SK-N-SH (cell line): ENCODE measurements at regions not wholly inside any gene's neighbourhood (a gene's known extent, or its start where the extent isn't known, plus 50 kb on each side); places are given as distances from the start of the nearest gene placed in this dataset.
A peak's percentile ranks its signal among the peaks of the same experiment; 100 is the strongest.

ENCODE experiments used
- CTCF ChIA-PET: fragments of 300-600, 350-600 bp; formaldehyde crosslinking; extraction: SDS; loops from one replicate; lab custom pipeline; 2021; lab: Yijun Ruan, JAX
- POLR2A ChIA-PET: fragments of 350-600 bp; sonication (Branson Sonifier 250); formaldehyde crosslinking; extraction: SDS; loops from one replicate; lab custom pipeline; 2020; ENCODE audit warnings: antibody characterized with exemption, inconsistent platforms; lab: Yijun Ruan, JAX
- DNase-seq: peaks from one replicate; pipeline ENCODE4 v3.0.0; 2012
- H2AFZ ChIP-seq: fragments of 200-600 bp; sonication (generic); 2 replicates; pipeline ENCODE4 v1.8.1; 2016; ENCODE audit warnings: antibody characterized with exemption, mild to moderate bottlenecking, low read depth
- H3F3A ChIP-seq: fragments of 200-600 bp; sonication (generic); replicated peaks from 2 replicates; pipeline ENCODE3; 2016; ENCODE audit warnings: antibody characterized with exemption, mild to moderate bottlenecking; ENCODE audit not compliant: insufficient read depth
- H3K27ac ChIP-seq, 2 experiments: fragments of 200-500 bp in 1 of 2; fragments of 200-600 bp in 1 of 2; sonication (Bioruptor generic) in 1 of 2; sonication (generic), shearing (Covaris generic) in 1 of 2; 2 replicates each; pipeline versions ENCODE4 v1.5.1 to v1.6.1; 2014 to 2016; ENCODE audit warnings: low read depth in 2 of 2, inconsistent platforms in 1 of 2, low read length in 1 of 2, mild to moderate bottlenecking in 1 of 2, mixed read lengths in 1 of 2
- H3K27me3 ChIP-seq: fragments of 200-600 bp; sonication (generic), shearing (Covaris generic); 2 replicates; pipeline ENCODE4 v1.6.1; 2016; ENCODE audit warnings: mixed run types; ENCODE audit not compliant: insufficient read depth
- H3K36me3 ChIP-seq, 2 experiments: fragments of 200-500 bp in 1 of 2; fragments of 200-600 bp in 1 of 2; sonication (Bioruptor generic) in 1 of 2; sonication (generic) in 1 of 2; replicated peaks in 1 of 2; 2 replicates each; pipeline versions ENCODE3 to v1.5.1; 2014 to 2016; ENCODE audit warnings: low read length in 1 of 2, mild to moderate bottlenecking in 1 of 2; ENCODE audit not compliant: insufficient read depth in 2 of 2, control insufficient read depth in 1 of 2
- H3K4me1 ChIP-seq, 2 experiments: fragments of 200-500 bp in 1 of 2; fragments of 200-600 bp in 1 of 2; sonication (Bioruptor generic) in 1 of 2; sonication (generic), shearing (Covaris generic) in 1 of 2; 2 replicates each; pipeline versions ENCODE4 v1.5.1 to v1.6.1; 2014 to 2016; ENCODE audit warnings: low read depth in 1 of 2, low read length in 1 of 2, mixed run types in 1 of 2; ENCODE audit not compliant: insufficient read depth in 2 of 2, control insufficient read depth in 1 of 2
- H3K4me2 ChIP-seq: fragments of 200-600 bp; sonication (generic), shearing (Covaris generic); 2 replicates; pipeline ENCODE4 v1.6.1; 2017; ENCODE audit warnings: mixed run types
- H3K4me3 ChIP-seq, 2 experiments: fragments of 200-500 bp in 1 of 2; fragments of 200-600 bp in 1 of 2; sonication (Bioruptor generic) in 1 of 2; sonication (generic), shearing (Covaris generic) in 1 of 2; 2 replicates each; pipeline versions ENCODE4 v1.5.1 to v1.8.1; 2014 to 2016; ENCODE audit warnings: low read depth in 2 of 2, inconsistent platforms in 1 of 2, low read length in 1 of 2, mild to moderate bottlenecking in 1 of 2, mixed read lengths in 1 of 2, moderate library complexity in 1 of 2
- H3K79me2 ChIP-seq: fragments of 200-600 bp; sonication (generic); 2 replicates; pipeline ENCODE4 v1.8.1; 2017; ENCODE audit warnings: mild to moderate bottlenecking; ENCODE audit not compliant: insufficient read depth
- H3K9ac ChIP-seq: fragments of 200-600 bp; sonication (generic); 2 replicates; pipeline ENCODE4 v1.6.1; 2017; ENCODE audit warnings: mixed run types
- H3K9me2 ChIP-seq: fragments of 200-600 bp; sonication (generic); 2 replicates; pipeline ENCODE4 v1.6.1; 2017; ENCODE audit warnings: mixed run types
- H3K9me3 ChIP-seq: fragments of 200-600 bp; sonication (generic); 2 replicates; pipeline ENCODE4 v1.6.1; 2017; ENCODE audit warnings: mixed run types, mild to moderate bottlenecking, moderate library complexity
- H4K20me1 ChIP-seq: fragments of 200-600 bp; sonication (generic); 2 replicates; pipeline ENCODE4 v1.6.1; 2017; ENCODE audit warnings: mild to moderate bottlenecking, mixed run types; ENCODE audit not compliant: insufficient read depth
- CTCF ChIP-seq: fragments of 200-600 bp; sonication (generic); IDR thresholded peaks from 2 replicates; pipeline ENCODE4 v1.6.1; 2017; ENCODE audit warnings: antibody characterized with exemption, mild to moderate bottlenecking, moderate library complexity
- FOXJ3 ChIP-seq: sonication (generic); formaldehyde crosslinking; IDR thresholded peaks from 2 replicates; pipeline ENCODE4 v1.5.1; 2020; ENCODE audit warnings: mild to moderate bottlenecking, missing genetic modification reagents
- GATA2 ChIP-seq: sonication (generic); formaldehyde crosslinking; IDR thresholded peaks from 2 replicates; pipeline ENCODE4 v1.5.0; 2020; ENCODE audit warnings: mild to moderate bottlenecking, missing genetic modification reagents
- MEF2A ChIP-seq: IDR thresholded peaks from 2 replicates; pipeline ENCODE4 v1.4.0; 2012; ENCODE audit warnings: low read depth, borderline replicate concordance
- MXI1 ChIP-seq: IDR thresholded peaks from 2 replicates; pipeline ENCODE4 v1.6.1; 2012; ENCODE audit warnings: mild to moderate bottlenecking, low read depth, low read length, improper control_type of control experiment
- POLR2AphosphoS5 ChIP-seq: IDR thresholded peaks from 2 replicates; pipeline ENCODE4 v1.6.1; 2012; ENCODE audit warnings: low read depth, low read length
- RAD21 ChIP-seq: IDR thresholded peaks from 2 replicates; pipeline ENCODE4 v1.6.1; 2012; ENCODE audit warnings: mild to moderate bottlenecking, low read length
- RCOR1 ChIP-seq: fragments of 150-350 bp; IDR thresholded peaks from 2 replicates; pipeline ENCODE4 v1.6.1; 2017; ENCODE audit warnings: antibody characterized with exemption, low read length
- RXRA ChIP-seq: IDR thresholded peaks from 2 replicates; pipeline ENCODE4 v1.4.0; 2012; ENCODE audit warnings: low read depth, mild to moderate bottlenecking, borderline replicate concordance
- SMC3 ChIP-seq: IDR thresholded peaks from 2 replicates; pipeline ENCODE4 v1.6.1; 2012; ENCODE audit warnings: low read depth, low read length, improper control_type of control experiment
- TCF12 ChIP-seq: IDR thresholded peaks from 2 replicates; pipeline ENCODE4 v1.4.0; 2012
- YY1 ChIP-seq: IDR thresholded peaks from 2 replicates; pipeline ENCODE4 v1.4.0; 2012; ENCODE audit warnings: low read depth, mild to moderate bottlenecking
- ZBTB33 ChIP-seq: IDR thresholded peaks from 2 replicates; pipeline ENCODE4 v1.4.0; 2012; ENCODE audit warnings: low read depth, borderline replicate concordance
- WGBS: methylation state at CpG from one replicate; pipeline ENCODE4 v1.1.6; 2017; ENCODE audit warnings: low lambda C conversion rate; 5-methylcytosine and 5-hydroxymethylcytosine counted together
- TF ChIP-seq, protein P1 (sequence below): IDR thresholded peaks from 2 replicates; pipeline ENCODE4 v1.4.0; 2012; ENCODE audit warnings: low read depth
- TF ChIP-seq, protein P2 (sequence below): IDR thresholded peaks from 2 replicates; pipeline ENCODE4; 2012

- TF ChIP-seq CTCF (no peak), GATA2 (CRISPR knock-in tag) (peak; percentile 64), FOXJ3 (0 out of 2 replicates have a peak, but pooled peaks have one; percentile 12), RCOR1 (no peak), SMC3 (peak; percentile 27; the same call in 1 of the 2 replicates), ZBTB33 (no peak), RAD21 (0 out of 2 replicates have a peak, but pooled peaks have one; percentile 19), RXRA (no peak)
- TF ChIP-seq, protein P1, sequence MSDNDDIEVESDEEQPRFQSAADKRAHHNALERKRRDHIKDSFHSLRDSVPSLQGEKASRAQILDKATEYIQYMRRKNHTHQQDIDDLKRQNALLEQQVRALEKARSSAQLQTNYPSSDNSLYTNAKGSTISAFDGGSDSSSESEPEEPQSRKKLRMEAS: no peak
Measured at GRCh38 chr1:29471487-29472313, 235.4 kb downstream of the PTPRU start (continued).

DNA sequence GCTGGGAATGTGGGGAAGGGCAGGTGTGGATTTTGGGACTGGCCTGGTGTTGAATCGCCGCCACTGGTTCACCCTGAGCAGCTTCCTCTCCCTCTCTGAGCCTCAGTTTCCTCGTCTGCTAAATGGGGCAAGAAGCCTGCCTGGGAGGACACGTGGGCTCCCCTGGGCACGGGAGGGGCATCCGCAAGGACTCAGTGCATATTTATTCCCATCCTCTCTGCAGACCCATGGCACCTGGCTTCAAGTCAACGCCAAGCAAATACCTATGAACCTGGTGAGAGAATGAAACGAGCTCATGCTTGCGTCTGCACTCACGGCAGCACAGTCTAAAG is 234.4 kb downstream of the PTPRU start:
- H3F3A ChIP-seq: no peaks in the 10 kb centered on the region
- H3K4me1 ChIP-seq: peaks cover 0 to 80% of the 10 kb centered on the region in 2 experiments; a peak in 2 of 4 replicates
- no peaks in the 10 kb centered on the region for H3K79me2 ChIP-seq
- DNase-seq: no peak
- no peak overlapping the region; a peak in 1 of 4 replicates for H3K4me3 ChIP-seq
- no peak overlapping the region for H3K9ac ChIP-seq
- H2AFZ ChIP-seq: no peak overlapping the region
- CTCF ChIA-PET: interaction anchor here (1.0 to 3.8 kb wide), 7 partner anchors 11 to 910 kb away, joined by 3 to 19 read pairs (median 4); partner anchors contain the start of gene PTPRU
- H3K27me3 ChIP-seq: no peaks in the 10 kb centered on the region; the same call in 1 of the 2 replicates
- H3K9me3 ChIP-seq: no peaks in the 10 kb centered on the region
- WGBS: 47% methylated on average over 6 of the region's 10 CpGs
- H3K9me2 ChIP-seq: no peaks in the 10 kb centered on the region
- no peaks in the 10 kb centered on the region for H3K36me3 ChIP-seq
- POLR2A ChIA-PET: interaction anchor here (1.1 to 1.6 kb wide), 4 partner anchors 10 to 99 kb away, joined by 5 to 7 read pairs (median 5); no protein-coding TSS in a partner anchor
- H4K20me1 ChIP-seq: no peaks in the 10 kb centered on the region
- H3K4me2 ChIP-seq: no peak overlapping the region
- TF ChIP-seq, protein P2, sequence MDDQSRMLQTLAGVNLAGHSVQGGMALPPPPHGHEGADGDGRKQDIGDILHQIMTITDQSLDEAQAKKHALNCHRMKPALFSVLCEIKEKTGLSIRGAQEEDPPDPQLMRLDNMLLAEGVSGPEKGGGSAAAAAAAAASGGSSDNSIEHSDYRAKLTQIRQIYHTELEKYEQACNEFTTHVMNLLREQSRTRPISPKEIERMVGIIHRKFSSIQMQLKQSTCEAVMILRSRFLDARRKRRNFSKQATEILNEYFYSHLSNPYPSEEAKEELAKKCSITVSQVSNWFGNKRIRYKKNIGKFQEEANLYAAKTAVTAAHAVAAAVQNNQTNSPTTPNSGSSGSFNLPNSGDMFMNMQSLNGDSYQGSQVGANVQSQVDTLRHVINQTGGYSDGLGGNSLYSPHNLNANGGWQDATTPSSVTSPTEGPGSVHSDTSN: no peak
- TF ChIP-seq RXRA (no peak), MEF2A (no peak), MXI1 (no peak), TCF12 (no peak), POLR2AphosphoS5 (no peak), YY1 (no peak)
- peak overlapping the region in 1 of 2 experiments; percentile 100; a peak in 2 of 4 replicates for H3K27ac ChIP-seq
